Dedifferentiated amniotic fluid mesenchymal stem cell (primary cell): ENCODE measurements at regions not wholly inside any gene's neighbourhood (a gene's known extent, or its start where the extent isn't known, plus 50 kb on each side); places are given as distances from the start of the nearest gene placed in this dataset.

ENCODE experiments used
- DNase-seq: peaks from one replicate; pipeline ENCODE4 v3.0.0-alpha.2; 2016; ENCODE audit errors: extremely low spot score

- DNase-seq = no peak
Observed at GRCh38 chr2:12970861-12971260, 254.1 kb downstream of the TRIB2 start.

- no peak for DNase-seq
Observed at GRCh38 chr2:12971581-12972365, 255.0 kb downstream of the TRIB2 start.

GRCh38 chr2:12978066-12978835 is 261.5 kb downstream of the TRIB2 start:
- DNase-seq = no peak

- no peak for DNase-seq
Observed at GRCh38 chr2:12979066-12979465, 262.3 kb downstream of the TRIB2 start.

- DNase-seq = no peak
Observed at GRCh38 chr2:12980817-12981216, 264.1 kb downstream of the TRIB2 start.

- DNase-seq = peak; percentile 25
Observed at GRCh38 chr2:12982149-12982584, 265.4 kb downstream of the TRIB2 start.

- DNase-seq = no peak
Observed at GRCh38 chr2:12987246-12987645, 270.5 kb downstream of the TRIB2 start.

- no peak for DNase-seq
Observed at GRCh38 chr2:12988279-12988678, 271.5 kb downstream of the TRIB2 start.

GRCh38 chr2:12990523-12990922 is 273.8 kb downstream of the TRIB2 start:
- DNase-seq = no peak

GRCh38 chr2:12998685-12999084 is 281.9 kb downstream of the TRIB2 start:
- no peak for DNase-seq

- DNase-seq = no peak
Observed at GRCh38 chr2:13000664-13001363, 284.1 kb downstream of the TRIB2 start.

GRCh38 chr2:13001408-13001807 is 284.7 kb downstream of the TRIB2 start:
- no peak for DNase-seq

GRCh38 chr2:13002536-13003331 is 286.0 kb downstream of the TRIB2 start:
- no peak for DNase-seq

- no peak for DNase-seq
Observed at GRCh38 chr2:13003500-13003899, 286.8 kb downstream of the TRIB2 start.

- DNase-seq = no peak
Observed at GRCh38 chr2:13005048-13005447, 288.3 kb downstream of the TRIB2 start.

- no peak for DNase-seq
Observed at GRCh38 chr2:13005761-13006335, 289.1 kb downstream of the TRIB2 start.

- no peak for DNase-seq
Observed at GRCh38 chr2:13006426-13006825, 289.7 kb downstream of the TRIB2 start.

GRCh38 chr2:13006829-13007717 is 290.3 kb downstream of the TRIB2 start:
- peak; percentile 54 for DNase-seq

GRCh38 chr2:13009027-13009642 is 292.4 kb downstream of the TRIB2 start:
- DNase-seq = no peak

- DNase-seq = no peak
Observed at GRCh38 chr2:13010283-13010682, 293.5 kb downstream of the TRIB2 start.
